IPS-NIHi11 (cell line): ENCODE measurements at regions not wholly inside any gene's neighbourhood (a gene's known extent, or its start where the extent isn't known, plus 50 kb on each side); places are given as distances from the start of the nearest gene placed in this dataset.
"Not testable (repeated sequence)": the region's sequence is repeated elsewhere in the genome, so short reads cannot be mapped to it uniquely, and the experiment has no call there.

Experiments used
- DNase-seq: peaks from one replicate; pipeline ENCODE4 v3.0.0; 2012; ENCODE audit warnings: mixed read lengths, low spot score

DNA sequence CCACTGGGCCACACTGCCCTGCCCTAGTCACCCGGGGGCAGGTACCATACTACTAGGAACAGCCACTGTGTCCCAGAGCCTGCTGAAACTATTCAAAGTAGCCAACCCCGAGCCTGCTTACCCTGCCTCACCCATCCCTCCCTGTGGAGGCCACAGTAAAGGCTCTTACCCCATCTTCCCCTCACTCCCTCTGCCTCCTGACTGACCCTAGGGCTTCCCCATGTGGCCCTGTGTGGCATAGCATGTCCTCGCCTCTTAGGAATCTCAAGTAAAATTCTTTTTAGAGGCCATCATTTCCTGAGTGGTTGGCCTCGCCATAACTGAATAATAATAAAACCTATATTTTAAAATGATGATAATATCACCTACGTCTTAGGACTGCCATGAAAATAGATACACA lies 112.2 kb upstream of the SLC6A11 start:
- DNase-seq, result peak; percentile 36

GRCh38 chr3:10706156-10706739 lies 109.8 kb upstream of the SLC6A11 start:
- DNase-seq, result peak; percentile 33

- no peak for DNase-seq
These were observed 109.2 kb upstream of the SLC6A11 start for GRCh38 chr3:10706740-10707399.

- peak; percentile 61 for DNase-seq
These were observed 108.4 kb upstream of the SLC6A11 start for GRCh38 chr3:10707400-10708215.

- DNase-seq, result peak; percentile 24
These were observed 107.7 kb upstream of the SLC6A11 start for GRCh38 chr3:10708216-10708893.

GRCh38 chr3:10709110-10709781 lies 106.8 kb upstream of the SLC6A11 start:
- no peak for DNase-seq

GRCh38 chr3:10712121-10712520 lies 103.9 kb upstream of the SLC6A11 start:
- DNase-seq, result no peak

DNA sequence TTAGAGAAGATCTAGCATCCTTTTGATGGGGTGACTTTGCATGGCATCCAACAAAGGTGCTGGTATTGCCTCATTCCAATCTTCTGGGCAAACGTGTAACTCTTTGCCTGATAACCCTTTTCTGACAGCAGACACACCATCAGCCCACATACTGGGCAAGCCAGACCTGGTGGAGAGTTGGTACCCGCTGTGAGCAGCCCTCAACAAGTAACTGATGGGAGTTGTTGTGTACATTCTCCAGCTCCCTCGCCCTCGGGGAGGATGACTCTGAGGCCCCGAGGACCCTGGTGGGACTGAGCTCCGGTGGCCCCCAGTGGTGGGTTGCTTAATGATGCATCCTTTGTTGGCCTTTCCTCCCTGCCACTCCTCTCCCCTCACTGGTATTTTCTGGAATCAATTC lies 102.4 kb upstream of the SLC6A11 start:
- DNase-seq, result no peak

DNA sequence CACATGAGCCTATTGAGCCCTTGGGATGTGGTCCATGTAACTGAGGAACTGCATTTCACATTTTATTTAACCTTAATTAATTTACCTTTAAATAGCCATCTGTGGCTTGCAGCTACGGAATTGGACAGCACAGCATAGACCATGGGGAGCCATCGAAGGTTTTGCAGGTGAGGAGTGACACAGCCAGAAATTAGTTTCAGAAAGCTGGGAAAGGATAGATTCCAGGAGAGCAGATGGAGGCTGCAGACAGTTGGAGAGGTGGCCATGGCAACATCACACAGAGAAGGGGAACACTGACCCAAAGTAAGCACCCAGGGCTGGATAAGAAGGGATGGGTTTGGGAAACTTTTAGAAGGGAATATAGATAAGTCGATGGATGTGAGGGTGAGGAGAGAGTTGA lies 100.1 kb upstream of the SLC6A11 start:
- DNase-seq, result no peak

DNA sequence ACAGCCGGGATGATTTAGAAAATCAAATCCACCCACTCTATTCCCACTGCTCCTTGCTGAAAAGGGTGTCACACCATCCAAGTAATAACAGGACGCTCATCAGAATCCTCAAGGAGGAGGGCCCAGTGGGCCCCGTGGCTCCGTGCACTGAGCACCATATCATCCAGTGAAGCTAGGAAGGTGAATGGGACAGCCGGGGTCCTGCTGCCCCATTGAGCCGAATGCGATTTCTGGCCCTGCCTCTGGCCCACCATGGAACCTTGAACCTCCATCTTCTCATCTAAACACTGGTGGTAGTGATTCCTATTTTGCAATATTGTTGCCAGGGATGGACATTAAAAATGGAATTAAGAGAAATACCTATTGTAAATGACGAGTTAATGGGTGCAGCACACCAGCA lies 99.1 kb upstream of the SLC6A11 start:
- no peak for DNase-seq

GRCh38 chr3:10717756-10718155 lies 98.3 kb upstream of the SLC6A11 start:
- no peak for DNase-seq

DNA sequence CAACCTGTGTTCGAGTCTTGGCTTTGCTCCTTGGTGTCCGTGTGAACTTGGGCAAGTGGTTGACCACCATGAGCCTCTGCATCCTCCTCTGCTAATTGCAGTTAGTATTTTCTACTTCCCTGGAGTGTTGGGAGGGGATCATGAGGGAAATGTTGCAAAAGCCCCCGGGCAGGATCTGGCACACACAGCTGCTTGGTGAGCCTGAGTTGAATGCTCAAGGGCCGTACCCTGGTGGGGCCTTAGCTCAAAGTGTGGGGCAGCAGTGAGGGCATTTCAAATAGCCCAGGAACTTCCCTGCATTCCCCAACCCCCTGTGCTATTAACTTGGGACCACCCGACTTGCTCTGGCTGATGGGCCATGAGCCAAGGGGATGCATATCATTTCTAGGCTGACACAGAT lies 94.9 kb upstream of the SLC6A11 start:
- no peak for DNase-seq

GRCh38 chr3:10722911-10723310 lies 93.1 kb upstream of the SLC6A11 start:
- no peak for DNase-seq

GRCh38 chr3:10723991-10724390 lies 92.0 kb upstream of the SLC6A11 start:
- DNase-seq, result no peak

- no peak for DNase-seq
These were observed 91.0 kb upstream of the SLC6A11 start for GRCh38 chr3:10725067-10725466.

GRCh38 chr3:10725846-10726245 lies 90.2 kb upstream of the SLC6A11 start:
- DNase-seq, result no peak

GRCh38 chr3:10726787-10727186 lies 89.2 kb upstream of the SLC6A11 start:
- no peak for DNase-seq

DNA sequence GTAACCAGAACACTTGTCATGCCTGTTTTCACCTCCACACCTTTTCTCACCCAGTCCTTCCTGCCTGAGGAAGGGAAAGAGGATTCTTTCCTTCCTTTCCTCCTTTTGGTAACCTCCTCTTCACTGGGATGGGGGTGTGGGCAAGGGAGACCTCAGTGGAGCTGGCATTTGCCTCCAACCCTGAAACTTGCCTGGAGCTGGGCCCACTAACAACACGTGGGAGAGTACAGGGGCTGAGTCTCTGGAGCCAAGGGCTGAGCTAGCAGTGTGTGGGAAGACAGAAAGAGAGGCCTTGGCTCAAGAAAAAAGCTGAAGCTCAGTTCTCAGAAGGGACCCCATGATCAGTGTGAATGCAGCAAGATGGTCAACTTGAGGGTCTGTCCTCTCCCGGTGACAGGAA lies 86.6 kb upstream of the SLC6A11 start:
- DNase-seq, result no peak

DNA sequence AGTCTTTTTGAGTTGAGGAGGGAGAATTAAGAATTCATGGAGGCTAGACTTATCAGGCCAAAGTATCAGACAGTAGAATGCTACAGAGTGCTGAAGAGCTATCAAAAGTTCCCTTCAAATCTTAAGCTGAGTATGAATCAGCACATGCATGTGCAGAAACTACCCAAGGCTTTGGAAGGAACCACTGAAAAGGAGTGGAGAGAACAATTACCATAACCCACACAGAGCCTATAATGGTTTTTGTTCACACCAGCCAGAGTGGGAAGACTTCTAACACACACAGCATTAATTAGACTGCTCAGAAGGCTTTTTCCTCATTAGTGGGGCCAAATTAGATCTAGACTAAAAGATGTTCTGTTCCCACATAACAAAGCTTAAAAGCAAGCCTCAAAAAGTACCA lies 83.7 kb upstream of the SLC6A11 start:
- no peak for DNase-seq

DNA sequence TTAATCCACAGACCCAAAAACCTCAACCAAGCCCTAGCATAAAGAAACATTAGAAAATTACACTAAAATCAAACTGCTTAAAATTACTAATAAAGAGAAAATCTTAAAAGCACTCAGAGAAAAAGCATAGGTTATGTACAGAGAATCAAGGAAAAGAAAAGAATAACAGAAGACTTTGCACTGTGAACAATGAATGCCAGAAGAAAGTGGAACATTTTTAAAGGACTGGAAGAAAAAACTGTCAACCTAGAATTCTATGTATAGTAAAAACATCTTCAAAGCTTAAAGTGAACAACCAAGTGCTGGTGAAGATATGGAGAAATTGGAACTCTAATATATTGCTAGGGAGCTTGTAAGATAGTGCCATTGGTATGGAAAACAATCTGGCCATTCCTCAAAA lies 82.7 kb upstream of the SLC6A11 start:
- no peak for DNase-seq

DNA sequence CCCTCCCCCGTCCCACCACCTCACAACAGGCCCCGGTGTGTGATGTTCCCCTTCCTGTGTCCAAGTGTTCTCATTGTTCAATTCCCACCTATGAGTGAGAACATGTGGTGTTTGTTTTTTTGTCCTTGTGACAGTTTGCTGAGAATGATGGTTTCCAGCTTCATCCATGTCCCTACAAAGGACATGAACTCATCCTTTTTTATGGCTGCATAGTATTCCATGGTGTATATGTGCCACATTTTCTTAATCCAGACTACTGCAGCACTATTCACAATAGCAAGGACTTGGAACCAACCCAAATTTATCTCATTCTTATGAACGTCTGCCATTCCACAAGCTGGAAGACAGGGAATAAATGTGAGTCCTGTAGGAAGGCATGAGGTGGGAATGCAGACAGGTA lies 79.6 kb upstream of the SLC6A11 start:
- not testable (repeated sequence) for DNase-seq

GRCh38 chr3:10737785-10738184 lies 78.2 kb upstream of the SLC6A11 start:
- DNase-seq, result no peak
